ENCODE measurements at regions not wholly inside any gene's neighbourhood (a gene's known extent, or its start where the extent isn't known, plus 50 kb on each side); places are given as distances from the start of the nearest gene placed in this dataset.

DNA sequence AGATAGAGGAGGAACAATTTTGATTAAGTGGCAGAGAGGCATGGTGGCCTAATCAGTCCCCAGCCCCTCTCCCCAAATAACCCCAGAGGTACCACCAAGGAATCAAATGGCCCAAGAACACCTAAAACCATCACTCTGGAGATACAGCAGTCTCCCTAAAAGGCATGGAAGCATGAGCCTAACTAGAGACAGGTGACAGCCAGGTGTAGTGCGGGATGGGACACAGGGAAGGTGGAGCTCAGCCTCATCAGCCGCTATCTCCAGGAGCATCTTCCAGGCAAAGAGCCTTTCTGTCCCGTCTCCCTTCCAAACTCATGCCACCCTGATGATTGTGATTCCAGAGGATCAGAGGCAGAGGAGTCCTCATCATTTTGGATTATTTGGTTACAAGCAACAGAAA, 144.7 kb downstream of the COPS8 start:
- WGBS (ENCODE audit: low lambda C conversion rate), result 92% methylated on average over 3 of the region's 3 CpGs
- H3F3A ChIP-seq (replicated peaks; ENCODE audit: insufficient read depth), result peaks cover 37% of the 10 kb centered on the region
- H3K4me1 ChIP-seq (ENCODE audit: control insufficient read depth in 1 of 2, insufficient read depth in 2 of 2, low read depth in 1 of 2, low read length in 1 of 2), result peaks cover 4 to 19% of the 10 kb centered on the region in 2 experiments; a peak in 2 of 4 replicates
- POLR2A ChIA-PET, result no interaction called here
- H2AFZ ChIP-seq (ENCODE audit: low read depth), result no peak overlapping the region
- H3K79me2 ChIP-seq (ENCODE audit: insufficient read depth), result no peaks in the 10 kb centered on the region
- H3K9ac ChIP-seq, result no peak overlapping the region
- no peaks in the 10 kb centered on the region for H3K27me3 ChIP-seq (ENCODE audit: insufficient read depth)
- no peaks in the 10 kb centered on the region for H3K9me2 ChIP-seq
- H3K36me3 ChIP-seq (replicated peaks in 1 of 2; ENCODE audit: control insufficient read depth in 1 of 2, insufficient read depth in 2 of 2, low read length in 1 of 2), result no peaks in the 10 kb centered on the region
- H3K27ac ChIP-seq (ENCODE audit: low read depth in 2 of 2, low read length in 1 of 2), result peak overlapping the region in 1 of 2 experiments; percentile 99; a peak in 2 of 4 replicates
- no peaks in the 10 kb centered on the region for H4K20me1 ChIP-seq (ENCODE audit: insufficient read depth)
- no peaks in the 10 kb centered on the region for H3K9me3 ChIP-seq
- H3K4me3 ChIP-seq (ENCODE audit: low read depth in 2 of 2, low read length in 1 of 2), result no peak overlapping the region
- H3K4me2 ChIP-seq, result no peak overlapping the region
- no peak for DNase-seq
- TF ChIP-seq USF2 (IDR thresholded peaks at IDR 0.05; ENCODE audit: borderline replicate concordance, low read depth, low read length) (no peak), CTCF (IDR thresholded peaks at IDR 0.05) (no peak), USF1 (IDR thresholded peaks at IDR 0.05; ENCODE audit: borderline replicate concordance, low read depth) (no peak), TEAD4 (IDR thresholded peaks at IDR 0.05; ENCODE audit: borderline replicate concordance, insufficient read depth) (no peak), IRF3 (IDR thresholded peaks at IDR 0.05; ENCODE audit: low read depth, low read length) (no peak), MEF2A (IDR thresholded peaks at IDR 0.05; ENCODE audit: borderline replicate concordance, low read depth) (no peak), JUND (IDR thresholded peaks at IDR 0.05) (no peak), POLR2AphosphoS5 (IDR thresholded peaks at IDR 0.05; ENCODE audit: low read depth, low read length) (no peak), MXI1 (IDR thresholded peaks at IDR 0.05; ENCODE audit: low read depth, low read length) (no peak), PBX3 (IDR thresholded peaks at IDR 0.05) (no peak), ZBTB33 (IDR thresholded peaks at IDR 0.05; ENCODE audit: borderline replicate concordance, low read depth) (no peak), REST (IDR thresholded peaks at IDR 0.05; ENCODE audit: low read depth, low read length) (no peak), EZH2phosphoT487 (IDR thresholded peaks at IDR 0.05; ENCODE audit: borderline replicate concordance, low read depth) (no peak)
- CTCF ChIA-PET, result interaction anchor here (0.8 kb wide), 1 partner anchor 9 kb away, joined by 3 read pairs; no protein-coding TSS in a partner anchor
